Stimulated activated CD4-positive, alpha-beta T cell treated with anti-CD3 and anti-CD28 coated beads, Interleukin-12 subunit alpha, Interleukin-12 subunit beta, amount 100 ng/mL, for 48 hours (primary cell): ENCODE measurements at regions not wholly inside any gene's neighbourhood (a gene's known extent, or its start where the extent isn't known, plus 50 kb on each side); places are given as distances from the start of the nearest gene placed in this dataset.

Source experiments
- DNase-seq, 3 donors: peaks; one replicate each; pipeline ENCODE4 v3.0.0-alpha.2; 2020; ENCODE audit warnings: low read depth in 2 of 3, low spot score in 1 of 3

DNA sequence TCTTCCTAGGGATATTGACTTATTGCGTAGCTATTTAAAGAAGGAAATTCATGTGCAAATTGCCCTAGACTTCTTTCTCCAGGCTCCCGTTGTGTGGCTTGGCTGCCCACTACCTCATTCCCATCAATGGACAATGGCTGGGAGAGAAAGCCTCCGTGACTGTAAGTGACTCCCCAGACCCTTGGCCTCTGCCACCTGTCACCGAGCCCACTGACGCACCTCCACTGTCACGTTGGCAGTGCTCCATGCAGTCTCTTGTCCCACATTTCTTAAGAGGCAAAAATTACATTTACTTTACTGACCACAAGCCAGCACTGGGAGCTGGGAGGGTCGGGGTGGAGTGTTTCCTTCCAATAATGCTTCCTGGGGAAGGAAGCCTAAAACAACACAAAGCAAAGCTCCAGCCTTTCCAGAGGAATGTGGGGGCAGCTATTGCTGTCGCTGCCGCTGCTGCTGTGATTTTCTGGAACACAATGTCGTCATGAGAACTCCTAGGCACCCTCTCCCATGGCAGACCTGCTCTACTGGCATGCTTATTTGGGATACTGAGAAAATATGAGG lies 89.7 kb upstream of the STEAP1B start:
- DNase-seq: no peak

DNA sequence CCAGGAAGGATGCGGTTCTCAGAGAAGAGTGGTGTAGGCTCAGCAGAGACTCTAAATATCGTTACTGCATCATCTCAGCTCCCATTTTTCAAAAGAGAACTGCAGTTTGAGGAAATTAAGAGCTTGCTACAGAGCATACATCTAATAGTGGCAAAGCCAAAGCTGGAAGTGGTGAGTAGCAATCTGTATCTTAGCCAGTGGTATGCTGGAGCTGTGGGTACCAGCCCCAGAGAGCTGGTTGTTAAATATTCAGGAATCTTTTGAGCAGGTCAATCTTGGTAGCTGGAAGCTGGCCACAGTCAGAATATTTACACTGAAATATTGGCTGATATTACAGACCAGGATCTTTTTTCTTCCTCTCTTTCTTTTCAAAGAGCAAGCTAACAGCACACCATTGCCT lies 88.4 kb upstream of the STEAP1B start:
- no peak for DNase-seq

DNA sequence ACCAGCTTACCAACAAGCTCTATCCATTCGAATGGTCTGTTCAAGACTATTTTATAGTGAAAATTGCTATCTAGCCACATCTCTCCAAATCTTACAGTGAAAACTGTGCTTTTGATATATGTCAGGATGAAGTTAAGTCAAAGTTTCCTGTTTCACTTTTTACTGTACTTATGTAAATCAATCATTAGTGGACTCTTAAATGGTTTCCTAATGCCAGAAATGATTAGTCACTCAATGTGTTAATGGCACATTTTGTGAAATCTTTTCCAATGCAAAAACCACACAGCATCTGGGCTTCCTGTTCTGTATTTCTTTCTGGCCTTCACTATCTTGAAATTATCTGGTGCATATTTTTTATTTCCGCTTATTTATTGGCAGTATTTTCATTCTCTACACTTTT lies 87.3 kb upstream of the STEAP1B start:
- no peak for DNase-seq

DNA sequence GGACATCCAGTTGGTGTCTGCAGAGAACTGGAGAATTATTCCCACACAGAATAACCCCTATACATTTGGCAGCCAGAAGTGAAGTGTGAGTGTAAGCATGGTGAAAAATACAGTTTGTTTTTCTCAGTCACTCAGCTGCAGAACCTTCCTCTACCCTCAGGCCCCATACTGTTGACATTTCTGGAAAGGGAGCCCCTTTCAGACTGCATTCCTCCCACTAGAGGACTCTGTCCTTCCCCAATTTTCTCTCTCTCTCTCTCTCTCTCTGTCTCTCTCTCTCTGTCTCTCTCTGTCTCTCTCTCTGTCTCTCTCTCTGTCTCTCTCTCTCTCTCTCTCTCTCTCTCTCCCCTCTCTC lies 86.8 kb upstream of the STEAP1B start:
- DNase-seq: no peak

DNA sequence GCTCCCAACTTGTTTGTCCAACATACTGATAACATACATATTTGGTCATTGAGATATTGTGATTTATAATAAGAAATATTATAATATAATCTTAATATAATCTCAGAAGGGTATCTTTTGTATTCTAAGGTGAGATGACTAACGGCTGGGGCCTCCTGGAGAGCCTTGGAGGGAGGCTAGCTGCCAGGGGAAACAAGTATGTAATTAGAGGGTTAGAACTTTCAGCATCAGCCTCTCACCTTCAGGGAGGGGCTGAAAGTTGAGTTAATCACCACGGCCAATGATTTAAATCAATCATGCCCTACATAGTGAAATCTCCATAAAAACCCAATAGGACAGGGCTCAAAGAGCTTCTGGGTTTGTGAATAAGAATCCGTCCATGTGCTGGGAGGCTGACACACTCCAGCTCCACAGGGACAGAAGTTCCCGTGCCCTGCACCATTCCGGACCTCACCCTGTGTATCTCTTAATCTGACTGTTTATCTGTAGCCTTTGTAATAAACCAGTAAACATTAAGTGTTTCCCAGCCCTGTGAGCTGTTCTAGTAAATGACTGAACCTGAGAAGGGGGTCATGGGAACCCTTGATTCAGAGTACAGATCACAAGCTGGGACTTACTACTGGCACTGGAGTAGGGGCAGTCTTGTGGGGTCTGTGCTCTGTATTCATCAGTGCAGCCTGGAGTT lies 86.3 kb upstream of the STEAP1B start:
- DNase-seq: no peak

DNA sequence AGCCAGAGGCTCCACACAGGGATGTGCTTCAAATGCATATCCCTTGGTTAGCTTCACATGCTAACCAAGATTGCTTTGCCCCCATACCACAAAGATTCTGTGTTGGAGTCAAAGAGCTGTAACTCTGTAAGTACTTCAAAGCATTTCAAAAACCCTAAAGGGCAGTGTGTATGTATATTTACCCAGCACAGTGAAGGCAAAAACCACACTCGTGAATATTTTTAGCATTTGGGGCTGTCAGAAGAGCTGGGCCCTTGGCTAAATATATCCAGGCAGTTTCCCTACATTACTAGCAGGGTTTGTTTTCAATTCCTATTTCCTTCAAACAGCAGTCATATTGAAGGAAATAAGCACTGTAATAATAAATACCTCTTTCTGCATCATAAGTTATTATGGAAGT lies 84.2 kb upstream of the STEAP1B start:
- DNase-seq: no peak

DNA sequence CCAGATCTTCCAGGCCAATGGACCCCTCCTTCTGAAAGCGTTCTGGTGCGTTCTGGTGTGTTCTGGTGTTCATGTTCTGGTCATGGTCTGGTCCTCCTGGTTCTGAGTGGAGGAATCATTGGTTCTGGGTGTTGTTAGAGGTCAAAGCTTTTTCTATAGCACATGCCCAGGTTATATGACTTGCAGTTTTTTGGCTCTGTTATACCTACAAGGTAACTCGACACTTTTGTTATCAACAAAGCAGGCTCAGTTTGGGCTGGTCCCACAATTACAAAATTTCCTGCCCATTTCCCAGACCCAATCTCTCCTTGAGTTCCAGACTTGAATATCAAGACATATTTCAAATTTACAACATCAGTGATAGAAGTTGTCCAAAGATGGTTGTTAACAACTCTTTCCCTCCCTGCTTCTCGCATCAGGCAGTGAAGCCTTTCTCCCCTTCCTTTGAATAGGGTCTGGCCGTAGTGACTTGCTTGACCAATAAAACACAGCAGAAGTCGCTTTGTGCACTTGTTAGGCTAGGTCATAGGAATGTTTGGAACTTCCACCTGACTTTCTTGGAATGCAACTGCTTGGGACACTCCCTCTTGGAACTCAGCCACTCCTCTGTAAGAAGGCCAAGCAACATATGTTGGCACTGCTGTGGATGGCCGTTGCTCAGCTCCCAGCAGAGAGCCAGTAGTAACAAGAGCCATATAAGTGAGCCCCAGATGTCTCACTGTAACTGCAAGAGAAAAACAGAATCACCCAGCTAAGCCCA lies 83.1 kb upstream of the STEAP1B start:
- no peak for DNase-seq

DNA sequence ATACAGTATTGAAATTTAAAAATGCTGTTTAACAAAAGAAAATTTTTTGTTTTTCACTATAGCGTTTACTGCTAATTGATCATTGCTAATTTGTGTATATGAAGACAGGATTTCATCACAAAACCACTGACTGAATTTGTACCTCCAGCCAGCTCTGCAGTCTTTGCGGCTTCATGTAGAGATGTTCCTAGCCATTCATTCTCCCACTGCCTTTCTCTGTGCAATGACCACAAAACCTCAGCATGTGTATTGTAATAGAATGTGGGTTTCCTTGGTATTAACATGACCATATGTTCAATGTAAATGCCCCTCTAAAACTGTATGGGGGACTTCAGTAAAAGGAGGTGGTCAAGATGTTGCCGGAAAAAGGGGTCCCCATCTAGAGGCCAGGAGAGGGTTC lies 81.1 kb upstream of the STEAP1B start:
- no peak for DNase-seq

DNA sequence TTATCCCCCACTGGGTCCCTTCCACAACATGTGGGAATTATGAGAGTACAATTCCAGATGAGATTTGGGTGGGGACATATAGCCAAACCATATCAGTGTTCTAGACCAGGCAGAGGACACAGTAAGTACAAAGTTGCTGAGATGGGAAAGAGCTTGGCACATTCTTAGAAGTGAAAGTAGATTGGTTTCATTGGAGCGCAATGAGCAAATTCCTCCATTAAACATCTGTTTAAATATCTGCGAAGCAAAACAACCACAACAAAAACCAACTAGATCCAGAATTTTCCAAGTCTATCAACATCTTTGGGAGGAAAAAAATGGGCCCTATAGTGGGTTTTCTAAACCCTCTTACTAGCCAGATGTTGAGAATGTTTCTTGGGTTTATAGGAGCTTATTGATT lies 80.0 kb upstream of the STEAP1B start:
- DNase-seq: no peak

DNA sequence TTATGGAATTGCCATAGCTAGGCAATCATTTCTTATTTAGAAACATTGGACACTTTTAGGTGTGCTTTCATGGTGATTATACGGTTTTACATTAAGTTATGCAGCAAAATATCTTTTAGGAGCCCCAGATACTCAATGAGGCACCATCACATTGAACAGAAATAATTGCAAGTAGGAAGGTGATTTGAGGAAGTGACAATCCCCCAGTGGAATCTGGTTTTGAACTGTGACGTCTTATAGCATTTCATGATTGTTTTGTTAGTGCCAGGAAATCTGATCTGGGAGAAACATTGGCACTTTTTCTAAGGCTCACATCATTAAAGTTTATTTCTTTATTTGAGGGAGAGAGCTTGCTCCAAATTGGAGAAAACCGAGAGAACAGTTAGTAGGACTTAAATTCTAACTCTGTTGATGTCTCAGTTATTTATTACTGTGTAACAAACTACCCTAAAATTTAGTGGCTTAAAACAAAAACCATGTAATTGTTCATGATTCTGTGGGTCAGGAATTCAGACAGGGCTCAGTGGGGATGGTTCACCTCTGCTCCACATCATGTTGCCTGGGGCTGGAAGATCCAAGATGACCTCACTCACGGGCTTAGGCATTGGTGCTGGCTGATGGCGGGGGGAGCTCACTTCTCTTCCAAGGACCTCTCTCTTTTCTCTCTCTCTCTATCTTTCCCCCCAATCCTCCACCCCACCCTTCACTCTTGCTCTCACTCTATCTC lies 78.2 kb upstream of the STEAP1B start:
- no peak for DNase-seq

DNA sequence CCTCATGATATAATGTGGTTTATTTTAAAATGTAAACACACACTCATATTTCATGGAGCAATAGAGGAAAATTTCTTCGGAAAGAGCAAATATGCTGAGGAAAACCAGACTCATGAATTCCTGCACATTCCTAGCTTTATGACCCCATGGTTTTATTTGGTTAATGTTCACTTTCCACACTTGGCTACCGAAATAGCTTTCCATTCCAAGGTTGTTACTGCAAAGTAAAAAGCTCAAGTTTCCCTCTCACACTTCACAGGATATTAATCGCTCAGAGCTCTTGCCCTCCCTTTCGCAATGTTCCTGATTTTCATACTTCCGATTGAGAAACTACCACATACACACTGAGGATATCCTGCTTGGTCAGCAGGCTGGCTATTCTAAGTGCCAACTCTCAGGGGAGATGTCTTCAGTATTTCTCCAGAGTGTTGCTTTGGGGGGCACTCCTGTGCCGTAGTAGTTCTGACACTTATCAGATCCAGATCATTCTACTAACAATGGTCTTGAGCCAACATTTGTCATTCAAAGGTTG lies 77.5 kb upstream of the STEAP1B start:
- DNase-seq: no peak

DNA sequence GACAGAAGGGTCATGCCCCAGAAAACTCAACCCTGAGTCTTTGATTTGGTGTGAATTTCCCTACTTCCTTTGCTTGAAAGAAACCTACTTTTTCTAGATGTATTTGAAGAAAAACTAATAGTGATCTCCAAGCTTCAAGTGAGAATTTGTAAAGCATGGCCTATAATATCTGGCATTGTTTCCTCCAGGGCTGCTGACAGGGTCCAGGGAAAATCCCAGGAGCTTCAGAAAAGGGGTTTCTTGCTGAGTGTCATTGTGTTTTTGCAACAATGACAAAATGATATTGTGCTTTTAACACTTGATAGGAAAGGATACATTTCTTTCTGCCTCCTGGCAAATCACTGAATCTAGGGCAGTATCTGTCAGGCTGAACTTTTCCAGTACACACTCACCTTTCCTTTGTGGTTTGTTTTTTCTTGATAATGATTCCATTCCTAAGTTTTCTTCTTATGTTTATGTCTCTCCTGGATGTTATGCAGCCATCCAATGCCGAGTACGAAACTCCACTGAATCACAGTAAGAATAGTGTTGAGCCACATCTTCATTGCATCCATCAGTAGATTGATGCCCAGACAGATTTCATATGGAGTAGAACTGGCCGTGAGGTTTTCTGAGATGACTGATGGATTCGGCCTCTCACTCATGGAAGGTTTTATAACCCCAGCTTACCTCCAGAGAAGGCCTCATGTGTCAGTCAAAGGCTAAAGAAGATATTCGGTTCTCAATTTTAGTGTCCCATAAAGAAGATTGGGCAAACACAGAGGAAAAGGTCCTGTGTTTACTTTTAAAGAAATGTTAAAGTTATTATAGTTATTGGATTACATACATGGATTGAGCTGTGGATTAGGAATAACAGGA lies 76.9 kb upstream of the STEAP1B start:
- no peak for DNase-seq

DNA sequence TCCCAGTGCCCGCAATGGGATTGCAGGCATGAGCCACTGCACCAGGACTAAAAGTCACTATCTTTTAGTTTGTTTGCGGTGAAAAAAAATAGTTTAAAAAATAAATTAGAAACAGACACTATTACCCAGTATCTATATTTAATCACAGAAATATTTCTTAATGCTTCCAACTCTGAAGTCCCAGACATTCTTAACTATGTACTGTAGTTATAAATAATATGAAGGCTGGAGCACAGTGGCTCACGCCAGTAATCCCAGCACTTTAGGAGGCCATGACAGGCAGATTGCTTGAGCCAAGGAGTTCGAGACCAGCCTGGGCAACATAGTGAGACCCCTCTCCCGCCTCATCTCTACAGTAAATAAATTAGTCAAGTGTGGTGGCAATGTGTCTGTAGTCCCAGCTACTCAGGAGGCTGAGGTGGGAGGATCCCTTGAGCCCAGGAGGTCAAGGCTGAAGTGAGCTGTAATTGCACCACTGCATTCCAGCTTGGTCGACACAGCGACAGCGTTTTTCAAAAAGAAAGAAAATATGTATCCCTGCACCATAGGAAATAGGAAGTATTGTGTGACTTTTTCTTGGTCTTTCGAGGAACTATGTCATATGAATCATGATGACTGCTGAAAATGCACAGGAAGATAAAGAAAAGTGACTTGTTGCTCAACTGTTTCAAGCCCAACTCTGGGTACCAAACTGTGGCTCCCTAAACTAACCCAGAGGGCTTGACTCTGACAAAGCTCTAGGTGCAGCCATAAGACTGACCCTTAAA lies 74.9 kb upstream of the STEAP1B start:
- no peak for DNase-seq

DNA sequence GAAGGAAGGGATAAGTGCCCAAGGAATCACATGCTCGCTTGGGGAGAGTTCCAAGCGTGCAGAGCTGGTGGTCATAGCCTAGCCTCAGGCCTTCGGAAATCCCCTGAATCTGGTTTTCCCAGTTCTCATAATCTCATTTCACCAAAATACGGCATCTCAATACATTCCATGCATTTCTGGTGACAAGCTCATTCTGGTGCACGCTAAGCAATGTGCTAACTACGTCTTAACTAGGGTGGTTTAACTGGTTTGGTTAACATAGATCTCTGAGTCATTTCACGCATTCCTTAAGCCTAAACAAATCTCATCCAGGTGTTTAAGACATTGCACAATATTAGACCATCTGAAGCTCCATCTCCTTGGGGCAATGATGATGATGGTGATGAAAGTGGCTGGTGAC lies 72.9 kb upstream of the STEAP1B start:
- DNase-seq: no peak

DNA sequence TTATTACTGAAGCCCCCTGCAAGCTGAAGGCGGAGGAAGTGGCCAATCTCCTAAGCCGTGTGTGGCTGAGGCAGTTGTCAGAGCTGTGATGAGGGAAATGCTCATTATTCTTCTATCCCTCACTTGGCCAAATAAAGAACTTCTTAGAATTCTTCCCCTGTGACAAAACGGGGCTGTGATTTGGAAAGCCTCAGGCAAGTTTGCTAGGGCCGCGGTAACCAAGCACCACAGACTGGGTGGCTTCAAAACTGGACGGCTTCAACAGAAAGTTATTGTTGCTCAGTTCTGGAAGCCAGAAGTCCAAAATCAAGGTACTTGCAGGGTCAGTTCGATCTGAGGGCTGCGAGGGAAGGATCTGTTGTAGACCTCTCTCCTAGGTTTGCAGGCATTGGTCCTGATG lies 72.3 kb upstream of the STEAP1B start:
- DNase-seq: no peak

DNA sequence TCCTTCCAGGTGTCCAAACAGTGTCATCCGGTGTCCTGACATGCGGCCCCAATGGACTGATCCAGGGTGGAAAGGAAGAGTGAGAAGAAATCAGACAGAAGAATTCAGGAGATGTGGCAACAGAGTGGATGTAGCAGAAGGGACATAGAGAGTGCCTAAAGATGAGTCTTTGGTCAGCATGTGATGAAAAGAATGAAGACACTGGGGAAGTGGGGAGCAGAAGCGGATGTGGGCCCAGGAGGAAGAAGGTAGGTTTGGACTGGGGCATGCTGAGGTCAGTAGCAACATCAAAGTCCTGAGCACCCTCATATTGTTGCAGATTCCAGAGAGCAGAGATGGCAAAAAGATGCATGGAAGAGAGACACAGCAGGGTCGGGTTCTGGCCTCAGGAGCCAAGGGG lies 71.8 kb upstream of the STEAP1B start:
- no peak for DNase-seq

DNA sequence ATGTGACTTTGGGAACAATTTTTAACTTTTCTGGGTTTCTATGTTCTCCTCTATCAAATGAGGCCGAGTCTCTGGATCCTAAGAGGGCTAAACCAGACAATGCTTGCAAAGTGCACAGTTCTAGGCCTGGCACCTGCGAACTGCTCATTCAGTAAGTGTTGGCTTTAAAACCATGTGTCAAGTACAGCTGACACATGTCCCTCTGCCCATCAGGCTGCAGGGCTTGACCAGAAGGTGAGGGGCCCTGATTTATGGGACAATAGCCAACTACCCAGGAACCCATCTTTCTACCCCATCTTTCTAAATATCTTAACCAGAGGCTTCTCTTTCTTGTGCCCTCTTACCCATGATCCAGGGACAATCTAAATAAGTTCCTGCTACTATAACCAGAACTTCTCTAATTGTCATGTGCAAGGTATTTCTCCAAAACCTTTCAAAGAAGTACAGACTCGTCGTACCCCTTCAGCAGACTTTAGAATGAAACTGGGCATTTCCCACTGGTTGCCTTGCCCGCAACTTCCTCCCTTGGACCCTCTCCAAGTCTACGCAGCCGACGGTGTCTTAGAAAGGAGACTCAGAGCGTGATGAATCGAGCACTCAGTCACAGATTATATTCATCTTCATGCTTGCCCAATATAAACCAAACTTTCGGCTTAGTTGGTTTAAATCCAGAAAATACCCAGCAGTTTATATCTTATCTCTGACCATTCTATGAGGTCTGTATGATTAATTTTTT lies 69.8 kb upstream of the STEAP1B start:
- DNase-seq: no peak

DNA sequence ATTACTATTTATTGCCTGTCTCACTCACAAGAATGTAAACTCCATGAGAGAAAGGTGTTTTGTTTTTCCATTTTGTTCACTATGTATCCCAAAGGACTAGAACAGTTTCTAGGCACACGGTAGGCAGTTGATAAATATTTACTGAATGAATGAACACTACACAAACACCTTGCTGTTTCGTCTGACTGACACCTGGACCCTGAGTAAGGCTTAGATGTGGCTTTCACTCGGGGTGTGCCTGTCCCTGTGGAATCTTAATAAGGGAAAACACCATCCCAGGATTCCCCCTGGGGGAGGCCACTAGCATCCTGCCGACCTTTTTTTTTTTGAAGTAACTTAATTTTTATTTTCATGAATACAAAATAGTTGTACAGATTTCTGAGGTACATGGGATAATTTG lies 66.6 kb upstream of the STEAP1B start:
- no peak for DNase-seq

DNA sequence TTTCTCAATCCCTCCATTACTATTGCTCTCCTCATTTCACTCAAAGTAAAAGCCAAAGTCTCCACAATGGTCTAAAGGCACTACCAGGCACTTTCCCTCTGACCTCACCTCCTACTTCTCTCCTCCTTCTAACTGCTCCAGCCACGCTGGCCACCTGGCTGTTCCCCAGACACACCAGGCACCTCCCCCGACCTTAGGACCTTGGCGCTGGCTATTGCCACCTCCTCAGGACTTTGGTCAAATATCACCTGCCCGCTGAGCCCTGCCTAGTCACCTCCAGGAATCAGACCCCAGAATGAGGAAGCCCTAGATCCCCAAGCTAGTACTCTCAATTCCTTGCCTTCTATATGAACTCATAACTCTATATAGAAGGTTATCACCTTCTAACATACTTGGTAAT lies 66.2 kb upstream of the STEAP1B start:
- DNase-seq: no peak
